T-helper 22 cell (primary cell): ENCODE measurements at regions not wholly inside any gene's neighbourhood (a gene's known extent, or its start where the extent isn't known, plus 50 kb on each side); places are given as distances from the start of the nearest gene placed in this dataset.
"Not testable (repeated sequence)": the region's sequence is repeated elsewhere in the genome, so short reads cannot be mapped to it uniquely, and the experiment has no call there.

Experiments
- DNase-seq: peaks from one replicate; pipeline ENCODE4 v3.0.0-alpha.2; 2020; ENCODE audit warnings: low read depth

DNA sequence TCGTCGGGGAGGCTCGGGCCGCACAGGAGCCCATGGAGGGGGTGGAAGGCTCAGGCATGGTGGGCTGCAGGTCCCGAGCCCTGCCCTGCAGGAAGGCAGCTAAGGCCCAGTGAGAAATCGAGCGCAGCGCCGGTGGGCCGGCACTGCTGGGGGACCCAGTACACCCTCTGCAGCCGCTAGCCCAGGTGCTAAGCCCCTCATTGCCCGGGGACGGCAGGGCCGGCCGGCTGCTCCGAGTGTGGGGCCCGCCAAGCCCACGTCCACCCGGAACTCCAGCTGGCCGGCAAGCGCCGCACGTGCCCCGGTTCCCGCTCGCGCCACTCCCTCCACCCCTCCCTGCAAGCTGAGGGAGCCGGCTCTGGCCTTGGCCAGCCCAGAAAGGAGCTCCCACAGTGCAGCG lies 395.6 kb upstream of the MGMT start:
- not testable (repeated sequence) for DNase-seq

- no peak for DNase-seq
These were observed 392.1 kb upstream of the MGMT start for GRCh38 chr10:129074939-129075338.

- DNase-seq: no peak
These were observed 391.5 kb upstream of the MGMT start for GRCh38 chr10:129075508-129075907.

DNA sequence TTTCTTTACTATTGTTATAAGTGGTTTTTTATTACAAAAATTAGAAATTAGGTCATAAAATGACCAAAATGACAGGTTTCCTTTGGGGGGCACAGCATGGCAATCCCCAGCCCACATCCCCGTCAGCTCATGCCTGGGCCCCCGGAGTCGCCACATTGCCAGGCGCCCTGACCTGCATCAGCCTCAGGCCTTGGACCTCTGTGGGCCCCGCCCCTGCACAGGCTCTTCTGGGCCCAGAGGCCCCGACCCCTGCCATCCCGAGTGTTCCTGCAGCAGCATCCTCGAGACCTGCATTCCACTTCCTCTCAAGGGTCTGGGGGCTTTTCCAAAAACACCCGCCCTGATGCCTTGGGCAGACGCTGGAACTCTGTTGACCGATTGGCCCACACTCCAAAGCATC lies 391.1 kb upstream of the MGMT start:
- no peak for DNase-seq

DNA sequence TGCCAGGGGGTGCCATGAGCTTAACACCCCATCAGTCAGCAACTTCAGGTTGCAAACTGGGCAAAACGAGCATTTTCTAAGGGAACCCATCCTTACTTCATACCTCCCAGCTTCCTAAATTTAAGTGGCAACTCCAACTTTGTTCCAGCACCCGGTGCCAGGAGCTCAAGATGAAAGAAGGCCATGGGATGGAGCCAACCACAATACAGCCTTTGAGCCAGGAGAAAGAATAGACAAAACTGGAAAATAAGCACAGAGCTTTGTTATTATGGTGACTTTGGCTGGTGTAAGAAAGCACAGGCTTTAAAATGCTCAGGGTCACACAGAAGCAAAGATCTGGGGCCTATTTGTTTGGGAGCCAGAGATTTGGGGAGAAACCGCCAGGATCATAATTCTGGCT lies 388.7 kb upstream of the MGMT start:
- DNase-seq: no peak

GRCh38 chr10:129078746-129079145 lies 388.3 kb upstream of the MGMT start:
- DNase-seq: no peak

DNA sequence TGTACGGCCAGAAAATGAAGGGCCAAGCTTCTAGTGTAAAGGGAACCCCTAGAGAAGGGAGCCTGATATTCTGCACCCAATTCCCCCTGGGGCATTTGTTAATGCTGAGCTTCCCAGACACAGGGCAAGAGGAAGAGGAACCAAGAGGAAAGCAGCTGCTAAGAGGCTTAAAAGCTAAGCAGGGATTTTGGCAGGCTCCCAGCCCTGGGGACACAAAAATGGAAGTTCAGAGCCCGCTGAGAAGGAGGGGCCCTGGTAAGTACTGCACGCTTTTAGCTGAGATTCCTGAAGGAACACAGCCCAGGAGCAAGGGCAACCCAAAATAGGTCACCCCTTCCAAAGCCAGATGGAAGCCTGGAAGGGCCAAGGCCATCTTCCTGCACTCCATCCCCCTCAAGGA lies 387.3 kb upstream of the MGMT start:
- DNase-seq: no peak

DNA sequence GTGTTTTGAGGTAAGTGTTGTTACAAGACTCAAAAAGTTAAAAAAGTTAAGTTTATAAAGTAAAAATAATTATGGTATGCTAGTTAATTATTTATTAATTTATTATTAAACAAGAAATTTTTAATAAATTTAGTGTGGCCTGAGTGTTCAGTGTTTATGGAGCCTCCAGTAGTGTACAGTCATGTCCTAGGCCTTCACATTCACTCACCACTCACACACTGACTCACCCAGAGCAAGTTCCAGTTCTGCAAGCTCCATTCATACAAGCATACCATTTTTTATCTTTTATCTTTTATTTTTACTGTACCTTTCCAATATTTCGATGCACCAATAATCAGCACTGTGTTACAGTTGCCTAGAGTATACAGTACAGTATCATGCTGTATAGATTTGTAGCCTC lies 381.2 kb upstream of the MGMT start:
- DNase-seq: no peak

DNA sequence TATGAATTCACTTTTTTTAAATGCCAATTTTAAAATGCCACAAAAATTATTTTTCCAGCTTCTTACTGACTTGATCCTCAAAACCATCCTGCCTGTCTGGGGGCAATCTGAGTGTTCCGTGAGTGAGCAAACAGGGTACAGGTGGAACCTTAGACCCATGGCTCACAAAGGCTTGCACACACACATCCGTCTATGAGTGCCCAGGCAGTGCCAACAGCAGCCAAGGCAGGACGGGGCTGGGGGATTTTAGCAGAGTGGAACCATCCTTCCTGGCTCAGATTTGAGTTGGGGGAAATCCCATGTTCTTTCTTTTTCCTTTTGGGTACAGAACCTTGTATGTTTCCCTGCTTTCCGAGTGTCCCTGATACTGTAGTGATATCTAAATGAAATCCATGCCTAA lies 377.7 kb upstream of the MGMT start:
- DNase-seq: no peak

- no peak for DNase-seq
These were observed 376.9 kb upstream of the MGMT start for GRCh38 chr10:129090165-129090564.

- DNase-seq: no peak
These were observed 376.2 kb upstream of the MGMT start for GRCh38 chr10:129090618-129091366.

GRCh38 chr10:129093641-129094040 lies 373.4 kb upstream of the MGMT start:
- no peak for DNase-seq

DNA sequence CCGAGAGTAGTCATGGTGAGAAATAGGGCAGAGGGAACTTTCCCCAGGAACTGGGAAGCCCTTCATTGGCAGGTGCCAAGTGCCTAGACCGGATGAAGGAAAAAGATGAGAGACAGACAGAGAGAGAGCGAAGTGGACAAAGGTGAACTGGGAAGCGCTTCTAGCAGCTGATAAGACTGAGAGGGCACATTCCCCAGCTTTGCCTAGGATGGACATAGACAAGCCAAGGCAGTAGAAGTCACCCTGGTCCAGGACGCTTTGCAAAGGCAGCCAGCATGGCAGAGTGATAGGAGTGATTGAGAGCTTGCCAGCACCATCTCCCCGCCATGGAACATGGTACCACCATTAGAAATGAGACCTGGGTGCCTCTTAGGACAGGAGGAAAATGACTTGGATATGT lies 372.8 kb upstream of the MGMT start:
- DNase-seq: no peak

GRCh38 chr10:129094861-129095260 lies 372.2 kb upstream of the MGMT start:
- DNase-seq: no peak

GRCh38 chr10:129095680-129096064 lies 371.4 kb upstream of the MGMT start:
- no peak for DNase-seq

GRCh38 chr10:129096065-129096984 lies 370.7 kb upstream of the MGMT start:
- DNase-seq: no peak

DNA sequence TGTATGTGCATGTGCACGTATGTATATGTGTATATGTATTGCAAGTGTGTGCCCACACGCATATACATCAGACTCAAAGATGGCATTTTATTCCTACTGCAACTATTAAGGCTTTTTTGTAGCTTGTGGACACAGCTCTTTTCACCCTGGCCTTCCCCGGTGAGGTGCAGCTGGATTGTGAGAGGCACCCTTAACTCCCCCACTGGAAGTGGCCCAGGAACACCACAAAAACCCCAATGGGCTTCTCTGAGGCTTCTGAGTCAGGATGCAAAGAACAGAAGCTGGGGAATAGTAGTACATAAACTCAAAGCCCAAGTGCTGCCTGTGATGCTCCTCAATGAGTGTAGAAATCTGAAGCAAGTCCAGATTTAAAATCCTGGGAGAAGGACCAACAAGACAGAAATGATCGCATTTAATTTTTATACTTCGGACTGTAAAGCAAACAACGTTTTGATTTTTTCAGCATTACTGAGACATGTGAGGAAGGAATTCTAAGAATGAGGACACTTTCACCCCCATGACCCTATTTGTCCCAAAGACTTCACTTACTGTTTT lies 369.2 kb upstream of the MGMT start:
- DNase-seq: no peak

DNA sequence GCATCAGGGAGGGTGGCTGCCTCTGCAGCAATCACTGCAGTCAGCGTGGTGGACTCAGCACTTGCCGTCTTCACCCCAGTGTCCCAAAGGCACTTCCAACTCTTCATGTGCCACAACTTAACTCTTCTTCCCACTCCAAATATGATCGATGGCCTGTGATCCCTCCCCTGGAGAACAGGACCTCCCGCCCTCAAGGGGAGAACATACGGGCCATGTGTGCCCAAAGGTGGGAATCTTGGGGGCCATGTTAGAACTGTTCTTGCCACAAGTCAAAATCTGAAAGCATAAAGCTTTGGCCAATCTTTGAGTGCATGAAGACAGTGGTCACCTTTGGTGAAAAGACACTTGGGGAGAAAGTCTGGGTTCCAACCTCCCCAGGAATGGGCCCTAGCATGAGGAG lies 368.5 kb upstream of the MGMT start:
- DNase-seq: no peak

DNA sequence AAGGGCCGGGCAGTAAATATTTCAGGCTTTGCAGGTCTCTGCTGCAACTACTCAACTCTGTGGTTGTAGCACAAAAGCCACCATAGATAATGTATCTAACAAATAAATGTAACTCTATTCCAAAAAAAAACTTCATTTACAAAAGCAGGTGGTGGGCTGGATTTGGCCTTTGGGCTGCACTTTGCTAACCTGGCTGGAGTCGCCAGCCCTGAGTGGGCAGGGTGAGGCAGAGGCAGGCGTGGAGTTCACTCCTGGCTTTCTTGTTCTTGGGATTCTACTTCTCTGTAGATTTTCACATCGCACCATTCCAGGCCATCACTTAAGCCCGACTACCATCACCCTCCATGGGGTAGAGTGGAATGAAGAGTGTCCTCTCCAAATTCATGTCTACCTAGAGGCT lies 367.6 kb upstream of the MGMT start:
- DNase-seq: no peak

- no peak for DNase-seq
These were observed 367.0 kb upstream of the MGMT start for GRCh38 chr10:129099992-129100391.

DNA sequence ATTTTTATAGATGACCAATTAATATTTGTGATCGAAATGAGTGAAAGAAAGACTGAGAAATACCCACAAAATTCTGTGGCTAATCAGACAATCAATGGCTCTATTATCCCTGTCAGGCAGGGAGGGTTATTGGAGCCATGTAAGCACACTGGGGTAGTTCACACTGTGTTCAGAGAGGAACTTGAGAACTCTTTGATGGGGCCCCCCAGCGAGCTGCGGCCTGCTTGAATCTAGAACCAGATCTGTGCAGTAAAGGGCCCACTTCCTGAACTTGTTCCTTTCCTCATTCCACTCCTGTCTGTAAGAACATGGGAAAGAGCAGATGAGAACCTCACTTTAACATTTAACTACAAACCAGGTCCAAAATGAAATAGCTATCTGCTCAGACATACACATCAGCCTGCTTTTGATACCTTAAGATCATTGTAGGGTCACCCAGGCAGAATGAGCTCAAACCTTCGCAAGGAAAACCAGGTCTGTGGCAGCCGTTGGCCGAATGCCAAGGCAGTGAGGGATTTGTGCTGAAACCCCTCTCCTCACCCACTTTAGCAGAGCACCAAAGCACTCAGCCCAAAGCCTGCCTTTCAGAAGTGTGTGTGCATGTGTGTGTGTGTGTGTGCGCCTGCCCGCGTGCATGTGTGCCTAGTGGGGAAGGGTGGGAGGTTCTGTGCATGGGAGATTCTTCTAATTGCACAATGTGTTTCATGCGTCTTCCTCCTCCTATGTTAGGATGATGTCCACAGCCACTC lies 365.6 kb upstream of the MGMT start:
- no peak for DNase-seq

DNA sequence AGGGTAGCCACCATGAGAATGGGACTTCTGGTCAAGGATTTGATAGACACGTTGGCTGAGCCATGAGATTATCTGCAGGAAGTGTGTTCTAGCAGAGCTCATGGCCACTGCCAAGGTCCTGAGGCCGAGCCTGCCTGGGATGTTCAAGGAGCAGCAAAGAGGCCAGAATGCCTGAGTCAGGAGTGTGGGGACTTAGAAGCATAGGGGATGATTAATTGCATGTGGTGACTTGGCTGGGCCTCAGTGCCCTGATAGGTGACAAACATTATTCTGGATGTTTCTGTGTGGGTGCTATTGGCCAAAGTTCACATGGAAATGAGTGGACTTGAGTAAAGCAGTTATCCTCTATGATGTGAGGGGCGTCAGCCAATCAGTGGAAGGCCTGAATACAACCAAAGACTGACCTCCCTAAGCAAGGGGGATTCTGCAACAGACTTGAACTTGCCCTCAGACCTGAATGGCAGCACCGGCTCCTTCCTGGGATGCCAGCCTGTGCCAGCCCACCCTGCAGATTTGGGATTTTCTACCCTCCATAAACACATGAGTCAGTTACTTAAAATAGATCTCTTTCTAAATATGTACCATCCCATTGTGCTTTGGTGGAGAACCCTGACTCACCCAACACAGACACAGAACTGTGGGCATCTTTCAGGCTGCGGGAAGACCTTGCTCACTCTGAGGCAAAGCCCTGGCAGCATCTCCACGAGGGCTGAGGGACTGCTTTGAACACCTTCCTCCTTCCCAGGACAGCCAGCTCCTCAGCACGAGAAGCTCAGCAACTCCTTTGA lies 363.9 kb upstream of the MGMT start:
- no peak for DNase-seq
